Spinal cord (tissue), 9 donors: ENCODE measurements at regions not wholly inside any gene's neighbourhood (a gene's known extent, or its start where the extent isn't known, plus 50 kb on each side); places are given as distances from the start of the nearest gene placed in this dataset.
"Not testable (repeated sequence)": the region's sequence is repeated elsewhere in the genome, so short reads cannot be mapped to it uniquely, and the experiment has no call there.

ENCODE experiments used
- DNase-seq, 6 donors: peaks; one replicate each; pipeline versions ENCODE4 v3.0.0 to v3.0.0-alpha.2; 2013 to 2015; ENCODE audit warnings: low spot score in 6 of 6, low read depth in 4 of 6
- H3K27ac ChIP-seq: one replicate; pipeline ENCODE4 v1.5.1; 2013; ENCODE audit warnings: low read depth, low read length, control low read depth
- H3K27me3 ChIP-seq: one replicate; pipeline ENCODE4 v1.6.1; 2013; ENCODE audit warnings: low read length; ENCODE audit not compliant: control insufficient read depth, insufficient read depth
- H3K36me3 ChIP-seq: one replicate; pipeline ENCODE4 v1.6.1; 2013; ENCODE audit warnings: low read length; ENCODE audit not compliant: control insufficient read depth, insufficient read depth
- H3K4me1 ChIP-seq: one replicate; pipeline ENCODE4 v1.6.1; 2013; ENCODE audit warnings: low read length; ENCODE audit not compliant: control insufficient read depth, insufficient read depth
- H3K4me3 ChIP-seq: one replicate; pipeline ENCODE4 v1.5.1; 2013; ENCODE audit warnings: low read depth, low read length, control low read depth
- H3K9me3 ChIP-seq: one replicate; pipeline ENCODE4 v1.6.1; 2013; ENCODE audit warnings: low read length; ENCODE audit not compliant: control insufficient read depth, insufficient read depth
- WGBS: methylation state at CpG from one replicate; pipeline ENCODE4 v1.1.5; 2013; ENCODE audit warnings: missing lambda C conversion rate; ENCODE audit not compliant: insufficient coverage; 5-methylcytosine and 5-hydroxymethylcytosine counted together
- donor health status: healthy.

DNA sequence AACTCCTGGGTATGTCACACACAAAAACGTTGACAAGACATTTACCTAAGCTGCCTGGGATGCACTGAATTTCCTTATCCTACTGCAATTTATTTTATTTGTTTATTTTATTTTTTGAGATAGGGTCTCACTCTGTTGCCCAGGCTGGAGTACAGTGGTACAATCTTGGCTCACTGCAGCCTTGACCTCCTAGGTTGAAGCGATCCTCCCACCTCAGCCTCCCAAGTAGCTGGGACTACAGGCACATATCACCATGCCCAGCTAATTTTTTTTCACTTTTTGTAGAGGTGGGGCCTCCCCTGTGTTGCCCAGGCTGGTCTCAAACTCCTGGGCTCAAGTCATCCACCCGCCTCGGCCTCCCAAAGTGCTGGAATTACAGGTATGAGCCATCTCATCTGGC is 147.5 kb upstream of the SOD1 start:
- H3K4me1 ChIP-seq = peaks cover 15% of the 10 kb centered on the region
- WGBS = no CpG with 5 or more reads among the region's 4 CpGs
- H3K9me3 ChIP-seq, H3K27me3 ChIP-seq, H3K4me3 ChIP-seq, H3K36me3 ChIP-seq, DNase-seq, H3K27ac ChIP-seq: not testable (repeated sequence)

- peaks cover 15% of the 10 kb centered on the region for H3K4me1 ChIP-seq
- no peak overlapping the region for H3K4me3 ChIP-seq
- H3K27ac ChIP-seq = no peak overlapping the region
- no peaks in the 10 kb centered on the region for H3K9me3 ChIP-seq
- H3K27me3 ChIP-seq = no peaks in the 10 kb centered on the region
- WGBS = 96% methylated on average over 4 of the region's 7 CpGs
- DNase-seq = no peak
- H3K36me3 ChIP-seq = no peaks in the 10 kb centered on the region
Measured at GRCh38 chr21:31511258-31511657, 148.2 kb upstream of the SOD1 start.

- H3K36me3 ChIP-seq = no peaks in the 10 kb centered on the region
- H3K4me3 ChIP-seq = no peak overlapping the region
- DNase-seq = no peak
- H3K9me3 ChIP-seq = no peaks in the 10 kb centered on the region
- peaks cover 3% of the 10 kb centered on the region for H3K4me1 ChIP-seq
- no peaks in the 10 kb centered on the region for H3K27me3 ChIP-seq
- 78% methylated on average over 13 of the region's 14 CpGs for WGBS
- no peak overlapping the region for H3K27ac ChIP-seq
Measured at GRCh38 chr21:31509194-31510017, 150.1 kb upstream of the SOD1 start.

DNA sequence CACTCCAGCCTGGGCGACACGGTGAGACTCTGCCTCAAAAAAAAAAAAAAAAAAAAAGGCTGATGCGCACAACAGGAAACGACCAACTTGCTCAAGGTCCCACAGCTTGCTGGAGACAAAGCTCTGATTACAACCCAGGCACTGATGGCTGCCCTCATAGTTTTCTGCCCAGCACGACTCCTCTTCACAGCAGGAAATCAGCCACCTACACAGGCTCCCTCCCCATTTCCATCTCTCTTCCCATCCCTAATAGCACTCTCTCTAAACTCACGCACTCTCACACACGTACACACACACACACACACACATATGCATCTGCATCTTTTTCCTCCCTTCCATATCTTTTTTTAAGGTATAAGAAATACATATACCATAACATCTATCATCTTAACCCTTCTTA is 153.5 kb upstream of the SOD1 start:
- H3K27ac ChIP-seq = no peak overlapping the region
- H3K4me1 ChIP-seq = no peaks in the 10 kb centered on the region
- 51% methylated on average over 4 of the region's 7 CpGs for WGBS
- H3K36me3 ChIP-seq = no peaks in the 10 kb centered on the region
- DNase-seq = no peak
- no peaks in the 10 kb centered on the region for H3K27me3 ChIP-seq
- H3K4me3 ChIP-seq = no peak overlapping the region
- no peaks in the 10 kb centered on the region for H3K9me3 ChIP-seq

GRCh38 chr21:31503939-31504338 is 155.6 kb upstream of the SOD1 start:
- Histone ChIP-seq H3K4me3 (no peak overlapping the region), H3K36me3 (no peaks in the 10 kb centered on the region), H3K4me1 (no peaks in the 10 kb centered on the region), H3K9me3 (no peaks in the 10 kb centered on the region), H3K27me3 (no peaks in the 10 kb centered on the region), H3K27ac (no peak overlapping the region)
- WGBS = 95% methylated on average over 3 of the region's 3 CpGs
- DNase-seq = no peak

GRCh38 chr21:31503467-31503866 is 156.0 kb upstream of the SOD1 start:
- Histone ChIP-seq H3K9me3 (no peaks in the 10 kb centered on the region), H3K36me3 (no peaks in the 10 kb centered on the region), H3K4me1 (no peaks in the 10 kb centered on the region), H3K27ac (no peak overlapping the region), H3K27me3 (no peaks in the 10 kb centered on the region), H3K4me3 (no peak overlapping the region)
- WGBS = 33% methylated on average over 1 of the region's 2 CpGs
- DNase-seq = no peak

GRCh38 chr21:31502537-31503143 is 156.9 kb upstream of the SOD1 start:
- Histone ChIP-seq H3K36me3 (no peaks in the 10 kb centered on the region), H3K4me3 (no peak overlapping the region), H3K9me3 (no peaks in the 10 kb centered on the region), H3K4me1 (no peaks in the 10 kb centered on the region), H3K27me3 (no peaks in the 10 kb centered on the region), H3K27ac (no peak overlapping the region)
- no peak for DNase-seq
- WGBS = 98% methylated on average over 6 of the region's 10 CpGs

- no peaks in the 10 kb centered on the region for H3K4me1 ChIP-seq
- no peak overlapping the region for H3K27ac ChIP-seq
- no peaks in the 10 kb centered on the region for H3K27me3 ChIP-seq
- H3K9me3 ChIP-seq = no peaks in the 10 kb centered on the region
- no peak for DNase-seq
- H3K36me3 ChIP-seq = no peaks in the 10 kb centered on the region
- 90% methylated on average over 2 of the region's 5 CpGs for WGBS
- no peak overlapping the region for H3K4me3 ChIP-seq
Measured at GRCh38 chr21:31501926-31502325, 157.6 kb upstream of the SOD1 start.

- no peaks in the 10 kb centered on the region for H3K27me3 ChIP-seq
- H3K4me3 ChIP-seq = no peak overlapping the region
- H3K4me1 ChIP-seq = no peaks in the 10 kb centered on the region
- 89% methylated on average over 1 of the region's 7 CpGs for WGBS
- H3K27ac ChIP-seq = no peak overlapping the region
- H3K9me3 ChIP-seq = no peaks in the 10 kb centered on the region
- no peak for DNase-seq
- H3K36me3 ChIP-seq = no peaks in the 10 kb centered on the region
Measured at GRCh38 chr21:31500982-31501381, 156.9 kb upstream of the TIAM1 start.

GRCh38 chr21:31500071-31500470 is 156.0 kb upstream of the TIAM1 start:
- Histone ChIP-seq H3K4me1 (no peaks in the 10 kb centered on the region), H3K9me3 (no peaks in the 10 kb centered on the region), H3K27me3 (no peaks in the 10 kb centered on the region), H3K27ac (no peak overlapping the region), H3K4me3 (no peak overlapping the region), H3K36me3 (no peaks in the 10 kb centered on the region)
- DNase-seq = no peak
- 93% methylated on average over 3 of the region's 5 CpGs for WGBS
